GM12875 (cell line): ENCODE measurements at regions not wholly inside any gene's neighbourhood (a gene's known extent, or its start where the extent isn't known, plus 50 kb on each side); places are given as distances from the start of the nearest gene placed in this dataset.

ENCODE experiments used
- H3K4me3 ChIP-seq: one replicate; pipeline ENCODE4 v1.5.1; 2011; ENCODE audit warnings: low read depth, low read length, control low read depth
- CTCF ChIP-seq: IDR thresholded peaks from 2 replicates; pipeline ENCODE4 v1.5.1; 2011; ENCODE audit warnings: low read depth, mild to moderate bottlenecking, control low read depth, inconsistent platforms, low read length, moderate library complexity, borderline replicate concordance; ENCODE audit not compliant: insufficient read depth

DNA sequence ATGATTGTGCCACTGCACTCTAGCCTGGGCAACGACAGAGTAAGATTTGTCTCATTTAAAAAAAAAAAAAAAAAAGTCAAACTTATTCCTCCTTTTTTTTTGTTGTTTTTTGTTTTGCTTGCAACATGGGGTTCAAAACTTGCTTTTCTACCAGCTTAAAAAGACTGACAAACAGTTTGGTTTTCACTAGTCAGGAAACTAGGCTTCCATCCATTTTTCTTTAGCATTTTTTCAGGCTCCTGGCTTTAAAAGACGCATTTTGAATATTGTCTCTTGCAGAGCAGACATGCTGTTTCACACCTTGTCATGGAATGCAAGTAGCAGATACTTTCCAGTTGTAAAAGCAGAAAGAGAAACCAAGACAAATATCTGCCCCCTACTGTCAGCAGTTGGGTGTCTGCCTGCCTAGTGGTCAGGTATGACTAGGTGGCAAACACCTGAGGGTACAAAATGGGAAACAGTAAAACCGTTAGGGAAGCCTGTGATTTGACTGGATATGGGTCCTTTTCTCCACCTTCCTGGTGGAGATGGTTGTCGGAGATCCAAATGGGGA, 139.9 kb downstream of the CCDC71L start:
- TF ChIP-seq CTCF: peak; percentile 28; the same call in 1 of the 2 replicates
- H3K4me3 ChIP-seq: no peak overlapping the region

- no peak for TF ChIP-seq CTCF
- no peak overlapping the region for H3K4me3 ChIP-seq
Measured at GRCh38 chr7:106518967-106519366, 142.0 kb downstream of the CCDC71L start.

GRCh38 chr7:106518239-106518638, 142.7 kb downstream of the CCDC71L start:
- no peak for TF ChIP-seq CTCF
- no peak overlapping the region for H3K4me3 ChIP-seq

DNA sequence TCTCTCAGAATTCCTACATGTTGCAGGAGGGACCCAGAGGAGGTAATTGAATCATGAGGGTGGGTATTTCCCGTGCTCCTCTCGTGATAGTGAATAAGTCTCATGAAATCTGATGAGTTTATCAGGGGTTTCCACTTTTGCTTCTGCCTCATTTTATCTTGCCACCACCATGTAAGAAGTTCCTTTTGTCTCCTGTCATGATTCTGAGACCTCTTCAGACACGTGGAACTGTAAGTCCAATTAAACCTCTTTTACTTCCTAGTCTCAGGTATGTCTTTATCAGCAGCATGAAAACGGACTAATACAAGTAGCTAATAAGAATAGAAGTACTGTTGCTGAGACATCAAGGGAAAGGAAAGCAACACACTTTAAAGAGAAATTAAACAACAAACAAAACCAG, 143.4 kb downstream of the CCDC71L start:
- TF ChIP-seq CTCF: no peak
- no peak overlapping the region for H3K4me3 ChIP-seq

GRCh38 chr7:106515321-106515720, 145.6 kb downstream of the CCDC71L start:
- H3K4me3 ChIP-seq: no peak overlapping the region
- no peak for TF ChIP-seq CTCF

- no peak for TF ChIP-seq CTCF
- H3K4me3 ChIP-seq: no peak overlapping the region
Measured at GRCh38 chr7:106514881-106515280, 146.1 kb downstream of the CCDC71L start.

DNA sequence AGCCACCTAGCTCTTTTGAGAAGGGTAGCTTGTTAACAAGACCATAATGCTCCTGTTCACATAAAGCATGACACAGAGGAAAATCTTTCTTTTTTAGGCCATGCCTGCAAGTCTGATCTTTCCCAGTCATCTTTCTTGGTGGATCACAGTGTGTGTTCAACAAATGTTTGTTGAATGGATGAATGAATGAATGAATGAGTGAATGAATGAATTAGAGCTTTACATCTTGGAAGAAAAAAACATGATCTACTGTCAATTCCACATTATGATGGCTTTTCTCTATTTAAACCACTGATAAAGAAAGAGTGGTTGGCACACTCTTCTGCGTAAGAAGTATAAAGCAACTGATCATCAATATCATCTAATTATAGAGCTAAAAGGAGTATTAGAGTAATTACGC, 148.7 kb downstream of the CCDC71L start:
- no peak overlapping the region for H3K4me3 ChIP-seq
- no peak for TF ChIP-seq CTCF
